BE2C (cell line): ENCODE measurements at regions not wholly inside any gene's neighbourhood (a gene's known extent, or its start where the extent isn't known, plus 50 kb on each side); places are given as distances from the start of the nearest gene placed in this dataset.
A peak's percentile ranks its signal among the peaks of the same experiment; 100 is the strongest.

Source experiments
- DNase-seq: peaks from one replicate; pipeline ENCODE4 v3.0.0-alpha.2; 2020
- H3K27me3 ChIP-seq: fragments of 250-450 bp; sonication (Bioruptor Pico); 2 replicates; pipeline ENCODE4 v1.5.1; 2020; ENCODE audit warnings: mild to moderate bottlenecking
- H3K36me3 ChIP-seq: fragments of 250-450 bp; sonication (Bioruptor Pico); 2 replicates; pipeline ENCODE4 v1.5.1; 2020; ENCODE audit warnings: mild to moderate bottlenecking
- H3K4me1 ChIP-seq: fragments of 250-450 bp; sonication (Bioruptor Pico); 2 replicates; pipeline ENCODE4 v1.5.1; 2020
- H3K4me3 ChIP-seq: 2 replicates; pipeline ENCODE4 v1.5.1; 2011; ENCODE audit warnings: low read depth, low read length
- H3K9me3 ChIP-seq: fragments of 250-450 bp; sonication (Bioruptor Pico); 2 replicates; pipeline ENCODE4 v1.5.1; 2020
- TF ChIP-seq, protein P1 (sequence below): IDR thresholded peaks from 2 replicates; pipeline ENCODE4 v1.5.1; 2012; ENCODE audit warnings: mild to moderate bottlenecking, low read depth, low read length

DNA sequence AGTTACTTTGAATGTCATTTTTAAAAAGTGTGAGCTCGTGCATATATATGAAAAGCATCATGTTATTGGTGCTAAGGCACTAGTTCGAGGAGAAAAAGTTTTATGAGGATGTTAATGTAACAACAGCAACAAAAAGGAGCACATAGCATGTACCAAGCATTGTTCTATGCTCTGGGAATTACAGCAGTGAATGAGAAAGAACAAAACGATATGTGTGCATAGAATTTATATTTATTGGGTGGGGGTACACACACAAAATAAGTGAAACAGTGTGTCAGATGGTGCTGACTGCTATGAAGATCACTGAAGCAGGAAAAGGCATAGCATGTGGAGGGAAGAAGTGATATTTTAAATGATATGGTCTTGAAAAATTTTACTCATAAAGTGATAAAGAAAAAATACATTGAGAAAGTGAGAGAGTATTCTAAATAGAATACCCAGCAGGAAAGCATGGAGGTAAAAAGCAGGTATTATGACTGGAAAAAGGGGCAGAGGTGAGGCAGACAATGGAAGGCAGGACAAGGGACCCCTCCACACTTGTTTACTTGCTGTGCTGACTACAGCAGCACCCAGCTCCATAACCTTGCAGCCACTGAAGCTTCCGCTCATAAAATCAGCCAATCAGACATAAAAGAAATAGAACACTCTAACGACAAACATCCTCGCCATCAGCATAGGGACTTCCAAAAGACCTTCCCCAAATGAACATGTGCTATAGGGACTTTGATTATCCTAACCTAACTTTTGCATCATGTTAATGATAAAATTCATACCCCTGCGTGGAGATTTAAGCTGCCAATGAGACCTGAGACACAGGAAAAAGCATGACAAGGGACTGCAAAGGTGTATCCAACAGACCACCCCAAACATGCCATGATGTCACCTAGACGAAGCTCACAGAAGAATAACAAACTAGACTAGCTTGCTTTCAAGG lies 119.9 kb downstream of the HFE start:
- Histone ChIP-seq H3K27me3 (no peaks in the 10 kb centered on the region), H3K4me3 (peak overlapping the region; percentile 82), H3K36me3 (no peaks in the 10 kb centered on the region), H3K4me1 (no peaks in the 10 kb centered on the region), H3K9me3 (no peaks in the 10 kb centered on the region)
- DNase-seq = no peak
- TF ChIP-seq, protein P1, sequence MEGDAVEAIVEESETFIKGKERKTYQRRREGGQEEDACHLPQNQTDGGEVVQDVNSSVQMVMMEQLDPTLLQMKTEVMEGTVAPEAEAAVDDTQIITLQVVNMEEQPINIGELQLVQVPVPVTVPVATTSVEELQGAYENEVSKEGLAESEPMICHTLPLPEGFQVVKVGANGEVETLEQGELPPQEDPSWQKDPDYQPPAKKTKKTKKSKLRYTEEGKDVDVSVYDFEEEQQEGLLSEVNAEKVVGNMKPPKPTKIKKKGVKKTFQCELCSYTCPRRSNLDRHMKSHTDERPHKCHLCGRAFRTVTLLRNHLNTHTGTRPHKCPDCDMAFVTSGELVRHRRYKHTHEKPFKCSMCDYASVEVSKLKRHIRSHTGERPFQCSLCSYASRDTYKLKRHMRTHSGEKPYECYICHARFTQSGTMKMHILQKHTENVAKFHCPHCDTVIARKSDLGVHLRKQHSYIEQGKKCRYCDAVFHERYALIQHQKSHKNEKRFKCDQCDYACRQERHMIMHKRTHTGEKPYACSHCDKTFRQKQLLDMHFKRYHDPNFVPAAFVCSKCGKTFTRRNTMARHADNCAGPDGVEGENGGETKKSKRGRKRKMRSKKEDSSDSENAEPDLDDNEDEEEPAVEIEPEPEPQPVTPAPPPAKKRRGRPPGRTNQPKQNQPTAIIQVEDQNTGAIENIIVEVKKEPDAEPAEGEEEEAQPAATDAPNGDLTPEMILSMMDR = no peak

DNA sequence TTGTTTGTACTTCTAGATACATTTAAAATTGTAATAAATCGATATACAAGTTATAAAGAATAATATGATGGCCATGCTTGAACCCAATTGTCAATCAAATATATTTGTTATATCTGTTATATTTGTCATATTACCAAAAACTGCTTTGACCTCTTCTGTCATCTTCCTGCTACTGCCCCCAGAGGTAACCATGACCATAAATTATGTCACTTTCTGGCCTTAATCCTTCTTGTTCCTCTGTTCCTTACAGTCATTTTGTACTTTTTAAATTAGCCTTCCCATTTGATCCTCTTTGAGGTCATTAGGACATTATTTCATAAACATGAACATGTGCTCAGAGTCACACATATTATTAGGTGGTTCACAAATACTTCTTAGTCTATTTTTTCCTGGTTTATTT lies 124.7 kb downstream of the HFE start:
- TF ChIP-seq, protein P1 = no peak
- Histone ChIP-seq H3K4me3 (no peak overlapping the region), H3K4me1 (no peaks in the 10 kb centered on the region), H3K27me3 (no peaks in the 10 kb centered on the region), H3K9me3 (no peaks in the 10 kb centered on the region), H3K36me3 (no peaks in the 10 kb centered on the region)
- no peak for DNase-seq

DNA sequence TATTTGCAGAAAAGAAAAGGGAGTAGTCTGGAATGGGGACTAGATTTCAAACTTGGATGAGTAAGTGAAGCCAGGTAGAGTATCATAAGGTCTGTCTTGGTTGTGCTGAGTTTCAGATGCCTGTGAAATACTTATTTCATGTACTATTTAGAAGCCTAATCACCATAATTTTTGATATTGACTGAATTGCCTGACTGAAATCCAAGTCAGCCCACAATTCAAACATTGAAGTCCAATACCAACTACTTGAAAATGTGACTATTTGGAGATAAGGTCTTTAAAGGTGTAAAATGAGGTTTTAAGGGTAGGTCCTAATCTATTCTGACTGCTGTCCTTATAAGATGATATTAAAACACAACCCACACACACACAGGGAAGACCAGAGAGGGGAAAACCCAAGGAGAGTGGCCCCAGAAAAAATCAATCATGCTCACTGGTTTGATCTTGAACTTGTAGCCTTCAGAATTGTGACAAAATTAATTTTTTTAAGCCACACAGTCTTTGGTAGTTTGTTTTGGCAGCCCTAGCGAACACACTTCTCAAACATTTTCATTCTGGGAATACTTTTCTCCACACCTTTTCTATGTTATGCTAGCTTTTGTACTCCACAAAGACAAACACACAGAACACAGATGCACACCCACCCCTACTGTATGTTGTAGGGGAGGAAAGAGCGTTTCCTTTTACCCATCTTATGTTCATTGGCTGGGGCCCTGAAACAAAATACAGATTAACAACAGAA lies 126.3 kb downstream of the HFE start:
- no peak for DNase-seq
- Histone ChIP-seq H3K27me3 (no peaks in the 10 kb centered on the region), H3K36me3 (no peaks in the 10 kb centered on the region), H3K9me3 (no peaks in the 10 kb centered on the region), H3K4me3 (no peak overlapping the region), H3K4me1 (no peaks in the 10 kb centered on the region)
- TF ChIP-seq, protein P1 = no peak

DNA sequence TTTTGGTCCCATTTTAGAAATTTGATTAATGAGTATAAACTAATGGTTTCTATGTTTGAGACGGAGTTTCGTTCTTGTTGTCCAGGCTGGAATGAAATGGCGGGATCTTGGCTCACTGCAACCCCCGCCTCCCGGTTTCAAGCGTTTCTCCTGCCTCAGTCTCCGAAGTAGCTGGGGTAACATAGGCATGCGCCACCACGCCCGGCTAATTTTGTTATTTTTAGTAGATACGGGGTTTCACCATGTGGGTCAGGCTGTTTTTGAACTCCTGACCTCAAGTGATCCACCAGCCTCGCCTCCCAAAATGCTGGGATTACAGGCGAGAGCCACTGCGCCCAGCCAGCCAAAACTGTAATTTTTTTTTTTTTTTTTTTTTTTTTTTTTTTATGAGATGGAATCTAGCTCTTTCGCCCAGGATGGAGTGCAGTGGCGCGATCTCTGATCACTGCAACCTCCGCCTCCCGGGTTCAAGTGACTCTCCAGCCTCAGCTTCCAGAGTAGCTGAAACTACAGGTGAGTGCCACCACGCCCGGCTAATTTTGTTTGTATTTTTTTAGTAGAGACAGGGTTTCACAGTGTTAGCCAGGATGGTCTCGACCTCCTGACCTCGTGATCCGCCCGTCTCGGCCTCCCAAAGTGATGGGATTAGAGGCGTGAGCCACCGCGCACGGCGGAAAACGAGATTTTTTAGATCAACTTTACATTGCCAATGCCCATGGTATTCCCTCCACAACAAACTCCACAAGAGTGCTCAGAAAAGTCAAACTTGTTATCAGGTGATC lies 127.8 kb downstream of the HFE start:
- Histone ChIP-seq H3K36me3 (no peaks in the 10 kb centered on the region), H3K9me3 (no peaks in the 10 kb centered on the region), H3K27me3 (no peaks in the 10 kb centered on the region), H3K4me3 (peak overlapping the region; percentile 96), H3K4me1 (no peaks in the 10 kb centered on the region)
- TF ChIP-seq, protein P1 = no peak
- DNase-seq = no peak

DNA sequence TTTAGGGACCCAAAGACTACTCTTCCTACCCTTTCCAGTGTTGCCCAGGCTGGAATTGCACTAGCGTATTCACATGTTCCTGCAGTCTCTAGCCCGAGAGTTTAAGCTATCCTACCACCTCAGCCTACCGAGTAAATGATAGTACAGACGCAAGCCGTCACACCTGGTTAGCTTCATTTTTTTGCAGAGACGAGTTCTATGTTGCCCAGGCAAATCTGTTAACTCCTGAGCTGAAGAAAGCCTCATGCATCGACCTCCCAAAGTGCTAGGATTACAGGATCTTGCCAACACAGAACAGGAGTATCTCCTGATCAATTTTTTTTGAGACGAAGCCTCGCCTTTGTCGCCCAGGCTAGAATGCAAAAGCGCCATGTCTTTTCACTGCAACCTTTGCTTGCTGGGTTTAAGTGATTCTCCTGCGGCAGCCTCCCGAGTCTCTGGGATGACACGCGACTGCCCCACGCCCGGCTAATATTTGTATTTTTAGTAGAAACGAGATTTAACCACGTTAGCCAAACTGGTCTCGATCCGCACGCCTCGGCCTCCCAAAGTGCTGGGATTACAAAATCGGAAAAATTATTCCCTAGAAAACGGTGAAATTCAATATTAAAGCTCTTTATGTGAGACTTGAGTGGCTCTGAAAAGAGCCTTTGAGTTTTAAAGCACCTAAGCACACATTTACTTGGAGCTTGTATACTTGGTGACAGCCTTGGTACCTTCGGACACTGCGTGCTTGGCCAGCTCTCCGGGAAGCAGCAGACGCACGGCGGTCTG lies 128.5 kb downstream of the HFE start:
- Histone ChIP-seq H3K4me1 (no peaks in the 10 kb centered on the region), H3K4me3 (peak overlapping the region; percentile 96), H3K27me3 (no peaks in the 10 kb centered on the region), H3K9me3 (no peaks in the 10 kb centered on the region), H3K36me3 (no peaks in the 10 kb centered on the region)
- TF ChIP-seq, protein P1 = no peak
- peak; percentile 35 for DNase-seq
